ENCODE measurements at regions not wholly inside any gene's neighbourhood (a gene's known extent, or its start where the extent isn't known, plus 50 kb on each side); places are given as distances from the start of the nearest gene placed in this dataset.
"Not testable (repeated sequence)": the region's sequence is repeated elsewhere in the genome, so short reads cannot be mapped to it uniquely, and the experiment has no call there.

DNA sequence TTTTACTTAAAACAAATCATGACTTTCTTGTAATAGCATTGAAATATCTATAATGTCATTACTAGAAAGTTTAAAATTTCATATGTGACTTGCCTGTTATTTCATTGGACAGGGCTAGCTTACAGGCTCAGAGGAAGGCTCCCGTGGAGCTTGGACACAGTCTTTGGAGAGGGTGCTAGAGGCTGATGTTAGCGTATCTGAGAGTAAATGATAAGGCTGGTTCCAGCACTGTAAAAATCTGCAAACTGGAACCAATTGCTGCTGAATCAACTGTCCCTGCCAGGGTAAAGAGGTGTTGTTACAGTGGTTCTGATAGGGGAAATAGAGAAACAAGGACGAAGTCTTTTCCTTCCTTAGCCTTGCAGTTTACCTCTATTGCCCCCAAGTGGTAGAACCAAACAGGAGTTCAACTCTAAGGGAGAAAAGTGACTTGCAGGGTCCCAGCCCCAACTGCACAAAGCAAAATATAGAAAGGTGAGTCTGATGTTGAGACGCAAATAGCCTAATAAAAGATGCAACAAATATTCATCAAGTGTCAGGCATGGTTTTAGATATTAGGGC, 901.7 kb downstream of the DIAPH3 start:
- DNase-seq, result peak in 3 of 14 donors; percentile 5 to 24 (median 5)

DNA sequence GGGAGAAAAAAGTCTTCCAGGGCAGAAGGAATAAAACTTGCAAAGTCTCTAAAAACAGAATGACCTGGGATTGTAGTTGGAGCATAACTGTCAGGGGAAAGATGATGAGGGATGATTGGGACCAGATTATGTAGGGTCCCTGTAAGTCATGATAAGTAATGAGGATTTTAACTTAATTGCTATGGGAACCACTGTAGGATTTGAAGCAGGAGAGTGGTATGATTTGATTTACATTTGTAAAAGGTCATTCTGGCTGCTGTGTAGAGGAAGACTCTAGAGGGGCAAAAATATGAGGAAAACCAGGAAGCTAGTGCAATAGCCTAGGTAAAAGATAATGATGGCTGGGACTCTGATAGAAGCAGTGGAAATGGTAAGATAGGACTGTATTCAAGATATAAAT, 900.2 kb downstream of the DIAPH3 start:
- DNase-seq, result no peak

DNA sequence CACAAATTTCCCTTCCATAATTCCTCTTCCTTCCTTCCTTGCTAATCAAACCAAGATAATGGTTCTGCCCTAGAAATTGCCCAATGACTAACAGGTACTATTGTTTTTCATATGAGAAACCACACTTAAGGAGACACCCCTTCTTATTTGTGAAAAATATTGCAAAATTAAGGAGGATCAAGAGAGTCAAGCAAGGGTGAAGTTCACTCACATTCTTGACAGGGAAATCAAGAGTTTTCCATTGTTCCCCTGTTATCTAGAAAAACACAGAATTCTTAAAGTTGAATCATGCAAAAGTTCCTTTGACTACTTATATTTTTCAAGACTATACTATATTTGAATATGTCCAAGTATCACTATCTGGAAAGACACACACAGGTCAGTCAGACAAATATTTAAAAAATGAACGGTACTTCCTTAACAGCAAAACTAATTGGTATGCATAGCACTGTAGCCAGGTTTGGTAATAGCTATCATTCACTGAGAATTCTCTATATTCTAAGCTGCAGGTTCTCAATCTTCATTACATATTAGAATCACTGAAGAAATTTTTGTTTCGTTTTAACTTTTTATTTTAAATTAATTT, 897.2 kb downstream of the DIAPH3 start:
- DNase-seq, result no peak

DNA sequence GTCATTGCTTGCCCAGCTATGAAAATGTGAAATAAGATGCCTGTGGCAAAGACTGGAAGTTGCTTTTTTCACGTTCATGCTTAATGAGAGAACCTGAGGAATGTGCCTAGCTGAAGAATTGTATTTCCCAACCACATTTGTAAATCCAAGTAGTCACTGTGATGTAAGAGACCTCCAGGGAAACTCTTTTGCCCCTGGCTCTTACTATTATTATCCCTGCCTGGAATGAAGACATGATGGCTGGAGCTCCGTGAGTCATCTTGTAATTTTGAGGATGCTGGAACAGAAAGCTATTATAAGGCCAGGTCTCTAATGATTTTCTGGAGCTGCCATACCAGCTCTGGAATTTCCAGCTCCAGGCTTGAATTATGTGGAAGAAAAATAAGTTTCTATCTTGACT, 894.3 kb downstream of the DIAPH3 start:
- no peak for DNase-seq

DNA sequence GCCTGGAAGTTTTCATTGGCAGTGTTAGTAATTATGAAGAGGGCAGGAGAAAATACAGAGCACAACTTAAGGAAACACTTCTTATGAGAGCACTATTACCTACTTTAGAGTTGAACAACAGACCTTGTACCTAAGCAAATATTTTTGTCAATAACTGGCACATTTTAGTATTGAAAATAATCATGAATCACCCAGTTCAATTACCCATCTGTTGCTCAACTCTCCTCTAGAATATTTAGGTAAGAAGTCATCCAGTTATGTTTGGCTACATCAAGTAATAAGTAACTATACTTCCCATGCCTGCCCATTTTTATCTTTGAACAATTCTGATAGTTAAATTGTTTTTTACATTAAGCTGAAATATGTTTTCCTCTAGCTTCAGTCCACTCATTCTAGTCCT, 893.4 kb downstream of the DIAPH3 start:
- DNase-seq, result no peak

DNA sequence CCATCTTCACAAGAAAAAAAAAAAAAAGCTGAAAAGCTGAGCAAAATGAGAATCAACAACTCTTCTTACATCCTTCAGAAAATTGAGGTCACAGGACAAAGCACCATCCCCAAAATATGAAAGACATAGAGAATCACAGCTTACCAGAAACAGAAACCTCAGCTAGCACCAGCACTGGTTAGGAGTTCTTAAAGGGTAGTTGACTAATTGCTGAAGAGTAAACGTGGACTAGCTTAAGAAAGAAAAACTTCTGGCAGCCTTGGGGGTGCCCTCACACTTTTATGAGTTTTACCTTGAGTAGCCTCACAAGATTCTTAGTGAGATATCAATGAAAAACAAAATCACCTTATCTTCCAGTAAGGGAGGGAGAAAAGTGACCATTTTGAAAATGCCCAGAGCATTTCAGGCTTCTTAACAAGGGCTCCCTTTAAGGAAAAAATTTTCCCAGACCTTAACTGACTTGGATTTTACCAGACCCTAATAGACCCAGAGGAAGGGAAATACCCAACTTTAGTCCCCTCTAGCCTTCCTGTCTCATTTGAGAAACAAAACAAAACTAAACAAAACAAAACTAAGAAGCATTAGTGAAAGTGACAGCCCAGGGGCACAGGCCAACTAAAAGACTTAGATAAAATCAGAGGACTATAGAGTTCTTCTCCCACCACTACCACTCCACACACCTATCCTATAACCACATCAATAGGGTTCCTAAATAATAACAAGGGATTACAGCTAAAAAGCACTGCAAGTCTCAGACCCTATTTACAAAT, 888.6 kb downstream of the DIAPH3 start:
- no peak for DNase-seq

DNA sequence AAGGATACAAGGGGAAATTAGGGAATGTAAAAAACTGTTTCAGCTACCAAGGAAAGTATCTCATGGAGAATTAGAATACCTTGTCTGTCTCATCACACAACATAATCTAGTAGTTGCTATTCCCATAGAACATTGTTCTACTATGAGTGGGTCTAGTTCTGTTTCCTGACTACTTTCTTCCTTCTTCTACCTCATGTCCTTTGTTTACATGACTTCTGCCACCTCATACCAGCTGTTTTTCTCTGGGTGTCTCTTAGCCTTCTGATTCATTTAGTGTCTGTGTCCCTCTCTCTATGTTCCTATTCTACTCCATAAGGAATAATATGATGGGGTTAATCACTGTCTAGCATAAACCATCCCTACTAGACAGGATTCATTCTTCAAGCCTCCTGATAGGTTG, 887.3 kb downstream of the DIAPH3 start:
- DNase-seq, result no peak

DNA sequence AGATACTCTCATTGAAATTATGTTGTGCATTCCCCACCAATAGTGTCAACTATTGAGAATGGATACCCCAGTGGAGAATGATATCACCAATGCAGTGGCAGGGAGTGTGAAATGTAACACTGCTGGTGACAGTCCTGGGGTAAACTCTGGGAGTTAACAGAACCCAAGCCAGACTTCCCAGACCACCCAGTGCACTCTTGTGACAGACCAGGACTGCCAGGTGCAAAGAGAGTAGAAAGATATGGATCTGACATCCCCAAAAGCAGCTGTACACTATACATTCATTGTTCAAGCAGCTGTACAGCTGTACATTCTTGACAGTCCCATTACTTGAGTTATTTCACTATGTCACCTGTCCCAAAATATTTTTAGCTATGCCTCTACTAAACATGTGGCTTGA, 886.6 kb downstream of the DIAPH3 start:
- DNase-seq, result no peak

DNA sequence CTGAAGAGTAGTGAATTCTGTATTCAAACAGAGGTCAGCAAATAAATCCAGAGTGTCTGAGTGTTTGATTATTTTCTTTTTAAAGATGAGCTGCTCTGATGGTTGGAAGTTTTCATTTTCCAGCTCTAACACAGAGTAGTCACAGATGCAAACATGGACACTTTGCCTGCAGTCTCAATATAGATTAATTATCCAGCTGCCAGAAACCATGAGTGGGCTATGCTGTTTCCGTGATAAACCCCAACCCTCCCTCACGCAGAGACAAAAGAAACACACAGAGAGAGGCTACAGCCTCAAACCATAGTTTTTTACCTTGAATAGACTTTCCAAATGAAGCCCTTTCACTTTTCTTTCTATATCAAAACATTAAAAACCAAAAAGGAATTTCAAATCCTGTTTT, 884.7 kb downstream of the DIAPH3 start:
- DNase-seq, result no peak

DNA sequence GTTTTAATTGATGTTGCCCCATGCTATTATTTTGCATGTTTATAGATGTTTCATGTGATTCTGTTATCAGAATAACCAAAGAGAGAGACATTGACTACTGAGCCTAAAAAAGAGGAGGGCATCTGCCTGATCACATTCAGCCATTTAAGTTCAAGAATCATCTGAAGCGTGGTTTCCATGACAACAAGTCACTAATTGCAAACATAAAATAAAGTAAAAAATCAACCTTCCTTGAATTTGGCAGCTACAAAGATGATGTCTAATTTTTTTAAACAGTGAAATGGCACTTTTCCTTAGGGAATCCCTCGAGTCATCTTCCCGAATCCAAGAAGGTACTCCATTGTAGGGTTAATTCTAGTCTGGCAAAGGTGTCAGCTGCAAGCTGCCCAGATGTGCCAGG, 884.2 kb downstream of the DIAPH3 start:
- no peak for DNase-seq

DNA sequence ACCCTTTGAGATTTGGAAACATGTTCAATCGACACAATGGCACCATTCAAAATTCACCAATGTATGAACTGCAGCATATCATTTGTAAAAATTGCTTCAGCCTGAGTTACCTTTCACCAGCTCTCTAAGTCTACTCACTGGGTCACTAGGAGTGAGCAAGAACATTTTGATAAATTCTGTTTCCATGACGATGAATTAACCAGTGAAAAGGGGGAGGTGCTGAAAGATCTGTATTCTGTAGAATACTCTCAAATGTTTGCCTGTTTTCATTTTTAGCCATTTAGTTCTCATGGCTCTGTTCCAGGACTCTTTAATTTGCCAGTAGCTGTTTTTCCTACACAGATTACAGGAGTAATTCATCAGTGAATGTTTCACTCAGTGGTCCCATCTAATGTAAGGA, 883.4 kb downstream of the DIAPH3 start:
- DNase-seq, result no peak

DNA sequence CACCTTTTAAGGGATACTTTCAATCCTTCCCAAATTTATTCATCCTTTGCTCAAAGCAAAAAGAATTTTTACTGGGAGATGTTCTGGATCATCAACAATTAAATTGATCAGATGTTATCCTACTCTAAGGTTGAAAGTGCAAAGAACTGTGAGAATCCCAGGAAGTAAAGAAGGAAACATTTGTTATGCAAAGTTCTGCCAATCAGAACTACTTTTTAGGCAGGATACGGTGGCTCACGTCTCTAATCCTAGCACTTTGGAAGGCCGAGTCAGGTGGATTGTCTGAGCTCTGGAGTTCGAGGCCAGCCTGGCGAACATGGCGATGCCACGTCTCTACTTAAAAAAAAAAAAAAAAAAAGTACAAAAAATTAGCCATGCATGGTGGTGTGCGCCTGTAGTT, 882.3 kb downstream of the DIAPH3 start:
- no peak for DNase-seq

DNA sequence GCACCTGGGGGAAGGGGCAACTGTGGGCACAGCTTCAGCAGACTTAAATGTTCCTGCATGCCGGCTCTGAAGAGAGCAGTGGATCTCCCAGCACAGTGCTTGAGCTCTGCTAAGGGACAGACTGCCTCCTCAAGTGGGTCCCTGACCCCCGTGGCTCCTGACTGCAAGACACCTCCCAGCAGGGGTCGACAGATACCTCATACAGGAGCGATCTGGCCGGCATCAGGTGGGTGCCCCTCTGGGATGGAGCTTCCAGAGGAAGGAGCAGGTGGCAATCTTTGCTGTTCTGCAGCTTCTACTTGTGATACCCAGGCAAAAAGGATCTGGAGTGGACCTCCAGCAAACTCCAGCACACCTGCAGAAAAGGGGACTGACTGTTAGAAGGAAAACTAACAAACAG, 871.5 kb downstream of the DIAPH3 start:
- not testable (repeated sequence) for DNase-seq

DNA sequence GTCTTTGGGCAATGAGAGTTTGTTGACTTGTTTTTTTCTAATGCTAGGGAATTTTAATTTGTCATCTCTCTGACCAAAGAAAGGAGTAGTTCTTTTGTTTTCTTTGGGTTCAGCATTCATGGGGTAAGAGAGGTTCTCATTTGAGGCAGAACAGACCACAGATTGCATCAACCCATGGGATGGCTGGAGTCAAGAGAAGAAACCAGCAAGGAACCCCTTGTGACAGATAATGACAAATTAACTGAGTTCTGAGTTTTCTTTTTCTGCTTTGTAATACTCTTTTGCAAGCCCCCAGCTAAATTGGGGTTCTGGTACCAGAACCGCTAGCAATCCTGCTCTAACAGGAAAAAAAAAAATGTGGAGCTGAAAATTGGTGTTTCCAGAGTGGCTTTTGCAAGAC, 864.1 kb downstream of the DIAPH3 start:
- DNase-seq, result no peak

DNA sequence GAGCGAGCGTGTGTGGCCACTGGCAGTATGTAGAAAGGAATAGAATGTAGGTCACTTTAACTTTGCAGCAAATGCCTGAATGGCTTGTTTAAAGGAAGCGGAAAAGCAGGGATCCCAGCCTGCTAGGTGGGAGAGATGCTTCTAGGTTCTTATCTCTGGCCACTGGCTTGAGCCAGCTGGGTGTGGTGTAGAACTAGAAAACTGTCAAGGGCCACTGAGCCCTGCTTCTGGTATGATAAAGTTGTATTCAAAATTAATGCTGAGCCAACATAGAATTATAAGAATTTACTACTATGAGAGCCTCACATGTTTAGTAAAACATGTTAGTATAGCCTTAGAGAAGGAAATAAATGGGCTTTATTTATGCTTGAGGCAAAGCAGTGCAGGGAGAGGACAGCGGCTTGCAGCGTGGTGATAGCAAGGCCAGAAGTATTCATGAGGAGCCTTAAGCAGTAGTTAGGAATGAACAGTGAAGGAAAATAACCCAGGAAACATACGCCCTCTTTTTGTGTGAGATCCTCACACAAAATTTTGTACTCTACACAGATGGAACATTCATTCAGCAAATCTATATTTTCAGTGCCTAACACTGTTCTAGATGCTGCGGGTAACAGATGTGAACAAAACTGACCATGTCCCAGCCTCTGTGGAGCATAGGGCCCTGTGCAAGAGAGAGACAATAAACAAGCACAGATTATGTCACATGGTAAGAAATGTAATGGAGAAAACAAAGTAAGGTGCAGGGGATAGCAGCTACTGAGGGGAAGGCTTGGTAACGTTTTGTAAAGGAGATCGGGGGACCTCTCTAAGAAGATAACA, 863.2 kb downstream of the DIAPH3 start:
- no peak for DNase-seq

DNA sequence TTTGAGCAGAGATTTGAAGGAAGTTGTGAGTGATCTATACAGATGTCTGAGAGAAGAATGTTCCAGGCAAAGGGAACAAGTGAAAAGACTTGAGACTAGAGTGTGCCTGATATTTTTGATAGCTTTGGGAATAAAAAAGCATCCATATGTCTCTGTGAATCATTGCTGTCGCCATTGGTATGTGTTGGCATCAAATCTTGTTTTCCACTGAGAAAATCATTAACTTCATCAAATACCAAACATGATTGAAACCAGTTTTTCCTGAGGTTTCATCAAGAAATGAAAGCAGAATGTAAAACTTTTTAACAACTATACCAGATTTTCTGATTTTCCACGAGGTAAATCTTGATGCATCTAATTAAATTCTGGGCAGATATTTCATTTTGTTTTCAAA, 862.6 kb downstream of the DIAPH3 start:
- no peak for DNase-seq

DNA sequence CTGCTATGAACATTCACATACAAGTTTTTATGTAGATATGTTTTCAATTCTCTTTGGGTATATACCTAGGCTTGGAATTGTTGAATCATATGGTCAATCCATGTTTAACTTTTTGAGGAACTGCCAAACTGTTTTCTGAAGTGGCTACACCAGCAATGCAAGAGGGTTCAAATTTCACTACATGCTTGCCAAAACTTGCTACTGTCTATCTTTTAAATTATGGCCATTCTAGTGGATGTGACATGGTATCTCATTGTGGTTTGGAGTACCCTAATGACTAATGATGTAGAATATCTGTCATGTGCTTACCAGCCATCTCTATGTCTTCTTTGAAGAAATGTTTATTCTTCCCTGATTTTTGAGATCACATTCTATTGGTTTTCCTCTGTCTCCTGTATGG, 860.3 kb downstream of the DIAPH3 start:
- DNase-seq, result no peak

DNA sequence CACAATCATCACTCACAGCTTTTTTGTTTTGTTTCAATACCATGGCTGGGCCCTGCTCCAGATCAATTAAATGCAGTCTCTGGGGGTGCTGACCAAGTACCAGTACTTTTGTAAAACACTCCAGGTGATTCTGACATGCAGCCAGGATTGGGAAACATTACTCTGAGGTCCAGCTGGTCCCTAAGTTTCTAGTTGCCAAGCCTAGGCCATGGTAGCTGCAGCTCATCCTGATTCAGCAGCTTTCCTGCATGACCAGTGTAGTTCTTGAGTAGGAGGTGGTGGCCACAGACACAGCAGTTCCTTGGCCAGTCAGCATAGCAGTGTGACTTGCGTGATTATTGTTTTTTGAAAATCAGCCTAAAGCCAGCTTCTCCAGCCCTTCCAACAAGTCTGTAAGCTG, 859.1 kb downstream of the DIAPH3 start:
- no peak for DNase-seq

DNA sequence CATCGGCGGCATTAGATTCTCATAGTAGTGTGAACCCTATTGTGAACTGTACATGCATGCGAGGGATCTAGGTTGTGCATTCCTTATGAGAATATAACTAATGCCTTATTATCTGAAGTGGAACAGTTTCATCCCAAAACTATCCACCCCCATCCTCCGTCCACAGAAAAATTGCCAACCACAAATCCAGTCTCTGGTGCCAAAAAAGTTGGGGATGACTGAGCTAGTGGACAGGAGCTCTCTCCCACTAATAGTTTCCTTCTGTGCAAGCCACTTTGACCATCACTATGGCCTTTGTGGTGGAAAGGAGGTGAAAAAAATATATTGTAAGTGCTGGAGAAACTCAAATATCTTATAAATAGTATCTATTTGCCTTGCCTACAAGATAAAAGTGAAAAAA, 857.8 kb downstream of the DIAPH3 start:
- no peak for DNase-seq

DNA sequence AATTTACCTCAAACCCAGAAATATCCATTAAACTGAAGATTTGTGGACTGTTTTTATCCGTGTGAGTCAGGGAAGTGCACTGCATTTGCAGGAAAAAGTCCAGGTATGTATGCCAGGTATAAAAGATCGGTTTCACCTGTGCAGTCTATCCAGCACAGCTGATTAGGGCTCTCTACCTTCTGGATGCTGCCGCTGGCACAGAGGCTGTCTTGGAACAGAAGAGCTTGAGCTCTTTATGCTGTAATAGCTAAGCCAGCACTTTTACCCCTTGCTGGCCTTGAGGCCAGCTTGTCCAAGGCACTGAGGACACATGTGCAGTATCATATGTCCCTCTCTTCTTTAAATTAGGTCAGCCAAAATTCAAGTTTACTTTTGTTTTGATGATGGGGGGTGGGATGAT, 851.0 kb downstream of the DIAPH3 start:
- DNase-seq, result no peak

DNA sequence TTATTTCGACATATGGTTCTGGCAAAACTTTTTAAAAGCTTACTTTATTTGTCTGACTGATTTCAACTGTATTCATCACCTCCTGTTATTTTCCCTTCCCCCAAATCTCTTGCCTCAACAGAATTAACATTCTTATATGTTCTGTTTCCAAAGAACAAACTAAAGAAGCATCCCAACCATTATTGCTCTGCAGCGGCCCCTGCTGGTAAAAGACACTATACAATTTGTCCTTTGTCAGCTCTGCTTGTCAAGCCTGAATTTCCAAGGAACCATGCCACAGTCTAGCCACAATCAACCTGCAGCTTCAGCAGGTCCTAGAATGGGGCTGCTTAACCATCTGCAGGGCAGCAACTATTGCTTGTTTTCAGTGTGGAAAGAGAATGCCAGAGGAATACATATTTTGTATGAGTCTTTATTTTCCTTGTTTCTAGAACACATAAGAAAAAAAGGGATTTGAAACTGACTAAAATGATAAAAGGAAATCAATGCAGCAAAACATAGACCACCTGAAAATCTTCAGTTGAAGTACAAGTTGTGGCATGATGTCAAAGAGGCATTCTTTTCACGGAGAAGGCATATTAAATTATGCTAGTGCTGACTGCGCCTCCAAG, 845.3 kb downstream of the DIAPH3 start:
- peak in 8 of 14 donors; percentile 6 to 65 (median 44) for DNase-seq

DNA sequence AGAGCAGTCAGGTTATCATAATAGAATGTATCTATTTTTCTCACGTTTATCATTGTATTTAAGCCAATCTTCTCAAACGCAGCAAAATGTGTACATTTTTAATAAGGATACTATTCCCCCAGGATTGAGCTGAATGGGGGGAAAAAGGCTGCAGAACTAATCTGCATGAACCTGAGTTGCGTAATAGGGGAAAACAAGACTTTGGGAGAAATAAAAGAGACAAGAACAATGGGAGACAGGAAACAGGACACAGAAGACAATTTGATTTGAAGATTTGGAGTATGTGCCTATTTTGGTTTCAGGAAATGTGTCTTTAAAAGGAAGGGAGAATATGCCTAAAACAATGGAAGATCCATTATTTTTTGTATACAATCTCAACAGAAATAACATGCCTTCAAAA, 844.5 kb downstream of the DIAPH3 start:
- DNase-seq, result no peak

DNA sequence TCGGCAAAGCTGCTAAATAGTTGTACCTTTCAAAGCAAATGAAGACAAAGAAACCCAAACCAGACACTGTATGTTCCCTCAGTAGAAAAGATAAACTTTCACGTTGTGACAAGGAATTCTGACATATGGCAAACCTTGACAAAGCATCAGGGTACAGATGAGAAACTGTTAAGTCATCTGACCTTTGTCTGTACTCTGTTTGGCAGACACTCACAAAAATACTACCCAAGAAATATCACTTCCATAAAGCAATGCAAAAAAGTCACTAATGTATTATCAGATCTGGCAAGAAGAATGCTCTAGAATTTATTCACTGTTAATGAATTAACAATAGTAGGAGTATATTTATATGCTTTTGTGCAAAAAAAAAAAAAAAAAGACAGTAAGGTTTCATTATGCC, 843.7 kb downstream of the DIAPH3 start:
- DNase-seq, result no peak
